HuH-7.5 (cell line): ENCODE measurements at regions not wholly inside any gene's neighbourhood (a gene's known extent, or its start where the extent isn't known, plus 50 kb on each side); places are given as distances from the start of the nearest gene placed in this dataset.
"Not testable (repeated sequence)": the region's sequence is repeated elsewhere in the genome, so short reads cannot be mapped to it uniquely, and the experiment has no call there.

Experiments used
- DNase-seq: peaks from one replicate; pipeline ENCODE4 v3.0.0; 2011; ENCODE audit warnings: low spot score

DNA sequence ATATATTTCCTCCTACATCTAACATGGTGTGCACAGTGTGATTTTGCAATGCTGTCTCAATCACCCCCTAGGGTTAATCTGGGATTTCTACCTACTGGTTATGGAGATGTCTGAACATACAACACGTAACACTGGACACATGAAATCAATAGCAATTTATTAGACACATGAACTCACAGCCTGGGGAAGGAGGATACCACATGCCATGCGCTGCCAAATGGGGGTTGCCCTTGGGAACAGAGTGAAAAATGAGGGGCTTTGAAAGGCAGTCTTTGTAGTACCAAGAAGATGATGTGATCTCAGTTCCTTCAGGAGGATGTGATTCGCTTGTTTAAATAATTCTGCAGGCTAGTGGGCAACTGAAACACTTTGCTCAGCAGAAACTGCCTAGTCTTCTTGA lies 253.6 kb upstream of the LRRC4C start:
- DNase-seq, result no peak

DNA sequence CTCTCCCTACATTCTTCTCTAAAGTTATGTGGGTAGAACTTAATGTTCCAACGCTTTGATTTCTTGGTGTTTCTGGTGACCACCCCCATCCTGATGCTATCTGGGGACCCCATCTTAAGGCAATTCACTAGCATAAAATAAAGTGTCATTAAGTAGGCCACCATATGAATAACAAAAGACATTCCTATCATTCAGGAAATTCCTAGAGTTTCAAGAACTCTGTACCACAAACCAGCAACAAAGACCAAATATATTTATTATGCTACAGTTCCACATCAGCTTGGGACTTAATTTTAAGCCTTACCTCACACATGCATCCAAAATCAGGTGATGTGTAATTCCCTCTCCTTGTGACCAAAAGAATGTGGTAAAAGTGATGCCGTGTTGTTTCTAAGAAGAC lies 254.6 kb upstream of the LRRC4C start:
- DNase-seq, result no peak

GRCh38 chr11:41716862-41717261 lies 257.4 kb upstream of the LRRC4C start:
- no peak for DNase-seq

DNA sequence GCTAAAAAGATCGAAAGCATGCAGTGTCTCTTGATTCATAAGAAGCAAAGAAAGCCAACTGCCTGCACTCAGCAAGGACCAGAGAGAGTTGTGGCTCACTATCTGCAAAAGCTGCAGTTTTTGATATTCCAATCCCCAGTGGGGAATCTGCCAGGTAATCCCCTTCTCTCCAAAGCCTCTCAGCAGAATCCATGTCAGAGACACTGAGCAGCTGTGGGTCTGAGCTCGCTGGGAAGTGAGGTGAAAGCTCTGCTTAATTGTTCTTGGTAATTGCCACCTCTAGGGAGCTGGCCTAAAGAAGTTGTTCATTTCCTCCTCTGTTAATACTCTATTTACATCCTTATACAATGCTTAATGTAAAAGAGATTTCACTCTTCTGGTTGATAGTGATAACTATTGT lies 261.3 kb upstream of the LRRC4C start:
- no peak for DNase-seq

- not testable (repeated sequence) for DNase-seq
These were observed 268.7 kb upstream of the LRRC4C start for GRCh38 chr11:41728161-41728560.

GRCh38 chr11:41775296-41775695 lies 315.8 kb upstream of the LRRC4C start:
- no peak for DNase-seq

DNA sequence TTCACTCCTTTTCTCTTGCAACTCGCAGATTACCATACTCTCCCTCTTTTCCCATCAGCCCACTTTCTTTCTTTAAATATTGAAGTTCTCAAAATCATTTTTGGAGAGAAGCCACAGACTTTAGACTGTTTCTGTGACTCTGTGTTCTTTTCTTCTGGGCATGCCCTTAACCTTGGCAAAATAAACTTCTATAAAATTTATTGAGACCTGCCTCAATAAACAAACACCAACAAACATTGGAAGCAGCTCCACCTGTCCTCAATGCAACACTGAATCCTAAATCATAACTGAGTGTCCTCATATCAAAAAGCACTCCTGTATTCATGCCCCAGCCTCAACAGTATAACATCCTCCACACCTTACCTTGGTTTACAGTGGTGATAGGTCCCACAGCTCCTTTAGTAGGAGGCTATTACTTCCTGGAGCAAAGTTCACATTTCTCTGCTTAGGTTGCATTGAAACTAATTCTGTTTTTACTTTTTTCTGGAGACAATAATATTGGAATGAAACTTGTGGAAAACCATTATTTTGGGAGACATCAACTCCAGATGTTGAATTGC lies 320.0 kb upstream of the LRRC4C start:
- DNase-seq, result no peak

- DNase-seq, result no peak
These were observed 322.0 kb upstream of the LRRC4C start for GRCh38 chr11:41781441-41781840.

- DNase-seq, result no peak
These were observed 325.3 kb upstream of the LRRC4C start for GRCh38 chr11:41784513-41785335.

DNA sequence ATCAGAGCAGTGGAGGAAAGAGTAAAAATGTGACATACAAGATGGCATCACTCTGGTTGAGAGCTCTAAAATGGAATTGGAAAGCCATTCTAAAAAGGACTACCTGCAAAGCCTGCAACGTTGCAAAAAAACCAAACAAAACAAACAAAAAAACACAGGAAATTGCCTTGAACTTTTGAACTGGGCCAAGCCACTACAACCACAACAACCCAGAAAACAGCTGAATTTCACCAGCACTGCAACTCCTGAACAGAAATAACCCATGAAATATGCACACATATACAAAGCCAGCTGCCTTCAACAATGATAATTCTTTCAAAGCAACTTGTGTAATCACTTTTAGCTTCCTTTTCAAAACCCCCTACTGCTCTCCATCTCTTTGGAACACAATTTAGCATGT lies 326.6 kb upstream of the LRRC4C start:
- DNase-seq, result no peak

GRCh38 chr11:41788177-41788576 lies 328.7 kb upstream of the LRRC4C start:
- DNase-seq, result no peak

GRCh38 chr11:41789376-41789775 lies 329.9 kb upstream of the LRRC4C start:
- DNase-seq, result no peak

DNA sequence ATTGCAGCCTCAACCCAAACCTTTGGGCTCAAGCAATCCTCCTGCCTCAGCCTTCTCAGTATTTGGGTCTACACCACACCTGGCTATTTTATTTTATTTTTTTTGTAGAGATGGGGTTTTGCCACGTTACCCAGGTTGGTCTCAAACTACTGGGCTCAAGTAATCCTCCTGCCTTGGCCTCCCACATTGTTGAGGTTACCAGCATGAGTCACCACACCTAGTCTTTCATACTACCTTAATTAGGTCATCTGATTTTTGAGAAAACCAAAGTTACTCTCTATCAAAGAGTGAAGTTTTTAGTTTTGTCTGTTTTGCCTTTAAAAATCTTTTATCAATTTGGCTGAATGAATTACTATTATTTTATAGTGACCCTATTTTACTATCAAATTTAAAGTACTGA lies 335.6 kb upstream of the LRRC4C start:
- no peak for DNase-seq

DNA sequence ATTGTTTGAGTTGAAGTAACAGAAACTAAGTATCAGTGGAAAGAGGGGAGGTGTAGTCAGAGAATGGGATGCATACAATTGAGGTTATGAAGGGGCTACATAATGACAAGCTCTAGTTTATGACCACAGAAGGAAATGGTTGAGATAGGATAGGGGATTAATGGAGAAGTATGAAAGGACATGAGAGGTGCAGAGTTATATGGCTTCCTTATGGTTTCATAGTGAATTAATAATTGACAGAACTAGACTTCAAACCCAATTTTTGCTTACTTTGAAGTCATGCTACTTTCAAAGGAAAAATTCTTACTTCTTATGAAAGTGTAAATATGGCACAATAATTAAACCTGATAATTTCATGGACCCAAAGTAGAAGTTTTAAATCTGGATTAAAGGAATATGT lies 340.3 kb upstream of the LRRC4C start:
- no peak for DNase-seq

DNA sequence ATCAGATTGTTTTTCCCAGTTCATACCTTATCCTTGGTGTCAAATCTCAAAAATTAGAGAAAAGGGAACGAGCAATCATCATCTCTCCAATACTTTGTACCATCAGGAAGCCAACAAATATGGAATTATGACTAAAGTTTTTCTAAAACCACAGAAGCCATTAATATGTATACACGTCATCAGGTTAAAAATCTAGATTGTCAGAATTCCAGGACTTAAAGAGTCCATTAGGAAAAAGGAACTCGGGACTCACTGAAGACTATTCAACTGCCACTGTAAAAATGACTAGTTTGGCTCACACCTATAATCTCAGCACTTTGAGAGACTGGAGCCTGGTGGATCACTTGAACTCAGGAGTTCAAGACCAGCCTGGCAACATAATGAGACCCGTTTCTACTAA lies 344.4 kb upstream of the LRRC4C start:
- no peak for DNase-seq

DNA sequence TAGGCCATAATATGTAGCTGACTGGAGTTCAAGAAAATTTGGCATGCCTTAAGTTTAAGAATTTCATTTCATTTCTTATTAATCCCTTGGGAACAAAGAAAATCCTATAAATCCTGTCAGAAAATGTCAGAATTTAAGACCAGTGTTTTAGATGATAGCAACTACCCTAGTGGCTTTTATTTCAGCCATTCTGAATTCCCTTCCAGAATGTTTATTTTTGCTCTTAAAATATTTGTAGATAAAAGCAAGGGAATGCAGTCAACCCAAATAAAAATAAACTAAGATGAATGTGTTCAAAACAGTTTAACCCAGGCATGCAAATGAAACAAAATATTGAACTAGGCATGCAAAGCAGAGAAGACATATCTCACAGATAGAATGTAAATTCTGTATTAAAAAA lies 356.9 kb upstream of the LRRC4C start:
- DNase-seq, result no peak

- DNase-seq, result not testable (repeated sequence)
These were observed 364.8 kb upstream of the LRRC4C start for GRCh38 chr11:41824287-41824686.

GRCh38 chr11:41826085-41826484 lies 366.6 kb upstream of the LRRC4C start:
- no peak for DNase-seq

GRCh38 chr11:41836431-41836830 lies 377.0 kb upstream of the LRRC4C start:
- DNase-seq, result no peak

DNA sequence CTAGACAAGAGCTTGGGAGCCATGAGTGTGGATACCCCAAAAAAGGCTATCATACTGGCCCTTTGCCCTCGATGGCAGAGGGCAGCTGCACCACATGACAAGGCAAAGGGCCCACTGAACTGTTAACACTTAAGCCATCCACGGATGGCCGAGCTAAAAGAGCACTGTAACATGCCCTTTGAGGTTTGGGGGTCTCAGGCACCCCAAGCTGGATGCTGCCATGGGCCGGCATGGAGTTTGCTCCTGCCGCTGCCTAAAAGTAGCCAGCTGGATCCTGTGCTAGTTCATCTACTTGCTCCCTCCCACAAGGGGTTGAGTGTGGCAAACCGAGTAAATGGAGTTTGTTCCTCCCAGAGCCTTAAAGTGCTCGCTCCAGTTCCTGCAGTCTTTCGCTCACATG lies 383.2 kb upstream of the LRRC4C start:
- no peak for DNase-seq

- DNase-seq, result no peak
These were observed 385.6 kb upstream of the LRRC4C start for GRCh38 chr11:41845066-41845465.

- no peak for DNase-seq
These were observed 388.9 kb upstream of the LRRC4C start for GRCh38 chr11:41848349-41848748.

DNA sequence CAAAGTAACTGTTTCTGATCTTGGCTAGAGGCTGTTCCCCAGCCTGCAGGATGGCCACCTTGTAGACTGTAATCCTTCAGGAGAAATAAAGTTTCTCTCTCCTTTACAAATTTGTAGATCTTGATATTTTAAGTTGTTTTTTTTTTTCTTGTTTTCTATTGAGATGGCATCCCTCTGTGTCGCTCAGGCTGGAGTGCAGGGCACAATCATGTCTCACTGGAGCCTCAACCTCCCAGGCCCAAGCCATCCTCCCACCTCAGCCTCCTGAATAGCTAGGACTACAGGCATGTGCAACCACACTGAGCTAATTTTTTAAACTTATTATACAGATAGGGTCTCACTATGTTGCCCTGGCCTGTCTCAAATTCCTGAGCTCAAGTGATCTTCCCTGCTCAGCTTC lies 389.8 kb upstream of the LRRC4C start:
- no peak for DNase-seq

GRCh38 chr11:41851743-41852142 lies 392.3 kb upstream of the LRRC4C start:
- no peak for DNase-seq
